Choroid plexus epithelial cell (primary cell): ENCODE measurements at regions not wholly inside any gene's neighbourhood (a gene's known extent, or its start where the extent isn't known, plus 50 kb on each side); places are given as distances from the start of the nearest gene placed in this dataset.

Experiments
- DNase-seq: peaks from one replicate; pipeline ENCODE4 v3.0.0-alpha.2; 2010; ENCODE audit warnings: low read depth
- H3K4me3 ChIP-seq: 2 replicates; pipeline ENCODE4 v1.5.1; 2011; ENCODE audit warnings: low read depth, mild to moderate bottlenecking, control low read depth, low read length, moderate library complexity
- TF ChIP-seq, protein P1 (sequence below): conservative IDR thresholded peaks from 2 replicates; pipeline ENCODE4 v1.5.1; 2011; ENCODE audit warnings: low read depth, mild to moderate bottlenecking, control low read depth, inconsistent platforms, low read length, moderate library complexity

DNA sequence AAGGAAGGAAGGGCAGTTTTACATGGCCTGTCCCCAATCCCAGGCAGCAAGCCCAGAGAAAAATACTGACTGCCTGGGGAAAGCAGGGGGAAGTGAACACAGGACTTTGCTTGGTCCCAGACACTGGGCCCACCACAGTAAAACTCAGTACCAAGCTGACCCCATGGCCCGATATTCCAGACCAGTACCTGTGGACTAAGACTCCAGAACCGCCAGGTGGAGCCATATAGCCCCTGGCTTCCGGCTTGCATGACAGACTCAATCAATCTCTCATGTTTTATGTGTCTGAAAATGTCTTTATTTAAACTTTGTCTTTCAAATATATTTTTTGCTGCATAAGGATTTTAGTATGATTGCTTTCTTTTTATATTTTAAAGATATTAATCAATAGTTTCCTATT is 767.9 kb upstream of the SLITRK6 start:
- TF ChIP-seq, protein P1, sequence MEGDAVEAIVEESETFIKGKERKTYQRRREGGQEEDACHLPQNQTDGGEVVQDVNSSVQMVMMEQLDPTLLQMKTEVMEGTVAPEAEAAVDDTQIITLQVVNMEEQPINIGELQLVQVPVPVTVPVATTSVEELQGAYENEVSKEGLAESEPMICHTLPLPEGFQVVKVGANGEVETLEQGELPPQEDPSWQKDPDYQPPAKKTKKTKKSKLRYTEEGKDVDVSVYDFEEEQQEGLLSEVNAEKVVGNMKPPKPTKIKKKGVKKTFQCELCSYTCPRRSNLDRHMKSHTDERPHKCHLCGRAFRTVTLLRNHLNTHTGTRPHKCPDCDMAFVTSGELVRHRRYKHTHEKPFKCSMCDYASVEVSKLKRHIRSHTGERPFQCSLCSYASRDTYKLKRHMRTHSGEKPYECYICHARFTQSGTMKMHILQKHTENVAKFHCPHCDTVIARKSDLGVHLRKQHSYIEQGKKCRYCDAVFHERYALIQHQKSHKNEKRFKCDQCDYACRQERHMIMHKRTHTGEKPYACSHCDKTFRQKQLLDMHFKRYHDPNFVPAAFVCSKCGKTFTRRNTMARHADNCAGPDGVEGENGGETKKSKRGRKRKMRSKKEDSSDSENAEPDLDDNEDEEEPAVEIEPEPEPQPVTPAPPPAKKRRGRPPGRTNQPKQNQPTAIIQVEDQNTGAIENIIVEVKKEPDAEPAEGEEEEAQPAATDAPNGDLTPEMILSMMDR: peak; percentile 44
- no peak overlapping the region for H3K4me3 ChIP-seq
- DNase-seq: no peak

DNA sequence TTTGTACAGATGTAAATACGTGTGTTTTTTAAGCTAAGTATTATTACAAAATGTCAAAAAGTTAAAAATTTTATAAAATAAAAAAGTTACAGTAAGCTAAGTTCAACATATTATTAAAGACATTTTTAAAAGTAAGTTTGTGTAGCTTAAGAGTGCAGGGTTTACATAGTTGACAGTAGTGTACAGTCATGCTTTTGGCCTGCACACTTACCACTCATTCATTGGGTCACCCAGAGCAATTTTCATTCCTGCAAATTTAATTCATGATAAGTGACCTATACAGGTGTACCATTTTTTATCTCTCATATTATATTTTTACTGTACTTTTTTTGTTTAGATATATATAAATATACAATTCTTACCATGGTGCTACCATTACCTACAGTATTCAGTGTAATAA is 769.9 kb upstream of the SLITRK6 start:
- H3K4me3 ChIP-seq: no peak overlapping the region
- DNase-seq: peak; percentile 19
- TF ChIP-seq, protein P1: no peak

DNA sequence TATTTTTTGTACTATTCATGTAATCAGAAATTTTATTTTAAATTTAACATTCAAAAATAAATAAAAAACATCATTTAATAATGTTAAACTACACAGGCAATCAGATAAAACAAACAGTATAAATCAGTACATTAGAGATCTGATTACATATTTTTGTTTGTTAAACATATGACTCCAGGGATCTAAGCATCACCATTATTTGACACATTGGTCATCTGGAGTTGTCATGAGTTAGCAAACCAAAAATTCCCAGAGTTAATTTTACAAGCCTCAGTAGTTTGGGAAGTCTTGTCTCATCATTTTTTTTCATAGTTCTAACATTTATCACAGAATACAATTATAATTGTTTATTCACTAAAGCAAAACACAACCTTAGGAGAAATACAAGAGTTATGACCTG is 770.8 kb upstream of the SLITRK6 start:
- TF ChIP-seq, protein P1: no peak
- H3K4me3 ChIP-seq: no peak overlapping the region
- DNase-seq: no peak

DNA sequence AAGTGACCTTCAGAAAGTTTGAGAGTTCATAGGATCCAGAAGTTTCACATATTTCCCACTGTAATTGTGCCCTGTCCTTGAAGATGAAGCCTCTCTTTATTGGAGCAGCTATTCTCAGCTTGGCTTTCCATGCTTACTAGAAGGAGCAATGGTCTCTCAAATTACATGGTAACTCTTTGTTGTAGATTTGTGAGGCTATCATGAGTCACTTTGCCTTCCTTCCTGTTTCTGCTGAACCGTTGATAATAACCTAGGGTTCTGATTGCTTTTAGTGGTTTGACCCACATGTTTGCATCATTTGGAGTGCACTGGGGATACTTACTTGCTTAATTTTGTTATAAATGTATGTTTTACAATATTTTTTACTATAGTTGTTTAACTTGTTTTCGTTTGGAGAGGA is 772.9 kb upstream of the SLITRK6 start:
- TF ChIP-seq, protein P1: no peak
- H3K4me3 ChIP-seq: no peak overlapping the region
- DNase-seq: peak; percentile 45

DNA sequence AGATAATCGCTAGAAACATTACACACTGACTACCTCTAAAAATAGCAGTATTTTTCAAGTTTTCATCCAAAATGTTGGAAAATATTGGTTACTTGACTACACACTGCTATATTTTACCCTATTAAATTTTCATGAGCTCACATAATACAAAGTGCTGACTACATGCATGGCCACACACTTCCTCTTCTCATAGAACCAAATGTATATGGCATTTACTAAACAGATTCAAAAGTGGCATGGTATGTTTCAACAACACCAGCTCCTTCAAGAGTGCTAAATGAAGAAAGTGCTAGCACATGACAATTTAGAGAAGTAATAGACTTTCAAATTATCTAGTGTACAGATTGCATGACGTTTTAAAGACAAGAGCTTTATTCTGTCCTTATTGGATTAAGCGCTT is 780.4 kb upstream of the SLITRK6 start:
- no peak overlapping the region for H3K4me3 ChIP-seq
- DNase-seq: no peak
- TF ChIP-seq, protein P1: no peak

DNA sequence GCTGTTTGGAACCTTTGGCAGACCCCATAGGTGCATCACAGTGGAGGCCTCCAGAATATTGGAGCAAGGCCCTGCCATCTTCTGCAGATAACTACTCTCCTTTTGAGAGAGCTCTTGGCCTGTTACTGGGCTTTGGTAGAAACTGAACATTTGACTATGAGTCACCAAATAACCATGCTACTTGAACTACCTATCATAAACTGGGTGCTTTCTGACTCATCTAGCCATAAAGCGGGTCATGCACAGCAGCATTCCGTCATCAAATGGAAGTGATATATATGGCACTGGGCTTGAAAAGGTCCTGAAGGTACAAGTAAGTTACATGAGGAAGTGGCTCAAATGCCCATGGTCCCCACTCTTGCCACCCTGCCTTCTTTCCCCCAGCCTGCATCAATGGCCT is 782.5 kb upstream of the SLITRK6 start:
- no peak overlapping the region for H3K4me3 ChIP-seq
- TF ChIP-seq, protein P1: no peak
- peak; percentile 60 for DNase-seq

DNA sequence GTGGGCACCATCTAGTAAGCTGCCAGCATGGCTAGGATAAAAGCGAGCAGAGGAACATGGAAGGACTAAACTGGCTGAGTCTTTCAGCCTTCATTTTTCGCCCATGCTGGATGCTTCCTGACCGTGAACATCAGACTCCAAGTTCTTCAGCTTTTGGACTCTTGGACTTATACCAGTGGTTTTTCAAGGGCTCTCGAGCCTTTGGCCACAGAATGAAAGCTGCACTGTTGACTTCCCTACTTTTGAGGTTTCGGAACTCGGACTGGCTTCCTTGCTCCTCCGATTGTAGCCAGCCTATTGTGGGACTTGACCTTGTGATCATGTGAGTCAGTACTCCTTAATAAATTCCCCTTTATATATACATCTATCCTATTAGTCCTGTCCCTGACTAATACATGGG is 785.1 kb upstream of the SLITRK6 start:
- TF ChIP-seq, protein P1: no peak
- DNase-seq: no peak
- H3K4me3 ChIP-seq: no peak overlapping the region
